ENCODE measurements at regions not wholly inside any gene's neighbourhood (a gene's known extent, or its start where the extent isn't known, plus 50 kb on each side); places are given as distances from the start of the nearest gene placed in this dataset.

DNA sequence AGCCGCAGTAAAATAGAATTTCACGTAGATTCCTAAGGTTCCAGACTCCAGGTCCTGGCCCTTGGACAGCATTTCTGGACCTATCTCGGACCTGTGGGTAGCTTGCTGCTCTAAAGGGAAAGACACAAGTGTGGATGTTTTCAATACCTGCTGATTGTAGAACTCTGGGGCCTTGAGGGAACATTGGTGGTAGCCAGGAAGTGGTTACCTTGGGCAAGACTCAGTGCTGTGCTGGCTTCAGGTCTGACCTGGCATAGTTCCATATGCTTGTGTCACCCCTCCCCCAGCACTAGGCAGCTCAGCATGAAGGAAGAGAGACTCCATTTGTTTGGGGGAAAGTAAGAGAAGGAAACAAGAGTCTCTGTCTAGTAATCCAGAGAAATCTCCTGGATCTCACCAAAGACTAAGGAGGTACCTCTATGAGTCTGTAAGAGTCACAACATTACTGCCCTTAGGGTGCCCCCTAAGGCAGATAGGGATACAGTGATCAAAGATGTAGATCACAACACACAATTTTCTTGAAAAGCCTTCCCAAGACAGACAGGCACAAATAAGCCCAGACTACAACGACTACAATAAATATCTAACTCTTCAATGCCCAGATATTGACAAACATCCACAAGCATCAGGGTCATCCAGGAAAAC is 398.8 kb downstream of the TGFB2 start:
- Mint-ChIP-seq H3K27ac (ENCODE audit: low read depth, unreplicated experiment) (no peak overlapping the region), H3K4me3 (ENCODE audit: unreplicated experiment) (no peak overlapping the region), H3K9me3 (ENCODE audit: unreplicated experiment) (peaks cover 19% of the 10 kb centered on the region), H3K4me1 (ENCODE audit: insufficient read depth, unreplicated experiment) (peaks cover 6% of the 10 kb centered on the region), H3K36me3 (ENCODE audit: insufficient read depth, unreplicated experiment) (no peaks in the 10 kb centered on the region), H3K27me3 (ENCODE audit: insufficient read depth, unreplicated experiment) (no peaks in the 10 kb centered on the region)
- CTCF ChIA-PET: interaction anchor here (0.6 kb wide), 1 partner anchor 9 kb away, joined by 3 read pairs; no protein-coding TSS in a partner anchor
- POLR2A ChIA-PET: interaction anchor here (1.6 kb wide), 1 partner anchor 16 kb away, joined by 4 read pairs; no protein-coding TSS in a partner anchor
- peak; percentile 56 for DNase-seq (ENCODE audit: unreplicated experiment)
- intact Hi-C loops (cut with micrococcal nuclease): no loop called here
- BruUV-seq (replicated peaks): no TSS peak
- no peak for TF ChIP-seq CTCF (IDR thresholded peaks at IDR 0.05; ENCODE audit: unreplicated experiment)

GRCh38 chr1:218748071-218748470 is 402.9 kb downstream of the TGFB2 start:
- BruUV-seq (replicated peaks): no TSS peak
- H3K27ac Mint-ChIP-seq (ENCODE audit: low read depth, unreplicated experiment): no peak overlapping the region
- no peak for DNase-seq (ENCODE audit: unreplicated experiment)

GRCh38 chr1:218750216-218750970 is 405.3 kb downstream of the TGFB2 start:
- no peaks in the 10 kb centered on the region for H3K27me3 Mint-ChIP-seq (ENCODE audit: insufficient read depth, unreplicated experiment)
- no peaks in the 10 kb centered on the region for H3K36me3 Mint-ChIP-seq (ENCODE audit: insufficient read depth, unreplicated experiment)
- DNase-seq (ENCODE audit: unreplicated experiment): no peak
- H3K4me1 Mint-ChIP-seq (ENCODE audit: insufficient read depth, unreplicated experiment): no peaks in the 10 kb centered on the region
- no TSS peak for BruUV-seq (replicated peaks)
- intact Hi-C loops (cut with micrococcal nuclease): no loop called here
- peaks cover 9% of the 10 kb centered on the region for H3K9me3 Mint-ChIP-seq (ENCODE audit: unreplicated experiment)
- no peak for TF ChIP-seq CTCF (IDR thresholded peaks at IDR 0.05; ENCODE audit: unreplicated experiment)
- ChIA-PET POLR2A (interaction anchor here (0.6 kb wide), 1 partner anchor 925 kb away, joined by 3 read pairs; no protein-coding TSS in a partner anchor), CTCF (interaction anchor here (0.5 to 2.4 kb wide), 9 partner anchors 10 to 515 kb away, joined by 3 to 12 read pairs (median 3); no protein-coding TSS in a partner anchor)
- no peak overlapping the region for H3K27ac Mint-ChIP-seq (ENCODE audit: low read depth, unreplicated experiment)
- no peak overlapping the region for H3K4me3 Mint-ChIP-seq (ENCODE audit: unreplicated experiment)

More at GRCh38 chr1:218748071-218748470, 402.9 kb downstream of the TGFB2 start:
- Mint-ChIP-seq H3K4me1 (ENCODE audit: insufficient read depth, unreplicated experiment) (peaks cover 6% of the 10 kb centered on the region), H3K36me3 (ENCODE audit: insufficient read depth, unreplicated experiment) (no peaks in the 10 kb centered on the region), H3K4me3 (ENCODE audit: unreplicated experiment) (no peak overlapping the region), H3K9me3 (ENCODE audit: unreplicated experiment) (peaks cover 19% of the 10 kb centered on the region), H3K27me3 (ENCODE audit: insufficient read depth, unreplicated experiment) (no peaks in the 10 kb centered on the region)
- CTCF ChIA-PET: interaction anchor here (0.6 kb wide), 1 partner anchor 293 kb away, joined by 3 read pairs; no protein-coding TSS in a partner anchor
- intact Hi-C loops (cut with micrococcal nuclease): no loop called here
- TF ChIP-seq CTCF (IDR thresholded peaks at IDR 0.05; ENCODE audit: unreplicated experiment): no peak
- POLR2A ChIA-PET: interaction anchor here (0.7 kb wide), 1 partner anchor 27 kb away, joined by 4 read pairs; no protein-coding TSS in a partner anchor
